Right lobe of liver (tissue), 4 donors: ENCODE measurements at regions not wholly inside any gene's neighbourhood (a gene's known extent, or its start where the extent isn't known, plus 50 kb on each side); places are given as distances from the start of the nearest gene placed in this dataset.

Experiments used
- CTCF ChIP-seq, 4 donors: fragments of 200-600 bp in 3 of 4; fragments of 450-650 bp in 1 of 4; IDR thresholded peaks; one replicate each; pipeline versions ENCODE4 v1.5.1 to v1.8.0; 2016 to 2022; ENCODE audit warnings: antibody characterized with exemption in 4 of 4, mild to moderate bottlenecking in 2 of 4
- POLR2A ChIP-seq: fragments of 450-650 bp; IDR thresholded peaks from one replicate; pipeline ENCODE4 v1.6.1; 2017; ENCODE audit warnings: antibody characterized with exemption, mild to moderate bottlenecking
- donor health status: DM: no; HTN: no; CAD: no.
- donor health status: DM: no; HTN: no; CAD: no.
- donor health status: DM: no; HTN: yes; CAD: no.

GRCh38 chr16:65790768-65791167, 575.7 kb upstream of the CDH5 start:
- no peak for TF ChIP-seq CTCF (IDR thresholded peaks at IDR 0.05)
- no peak for TF ChIP-seq POLR2A
